ENCODE measurements at regions not wholly inside any gene's neighbourhood (a gene's known extent, or its start where the extent isn't known, plus 50 kb on each side); places are given as distances from the start of the nearest gene placed in this dataset.

GRCh38 chr20:7301807-7302206 lies 534.3 kb downstream of the BMP2 start:
- Histone ChIP-seq H3K36me3 (ENCODE audit: control insufficient read depth in 1 of 2, insufficient read depth in 2 of 2, low read length in 2 of 2) (no peaks in the 10 kb centered on the region), H3K9me3 (ENCODE audit: control insufficient read depth in 1 of 2, low read length in 2 of 2) (no peaks in the 10 kb centered on the region), H3K27me3 (ENCODE audit: low read depth, low read length) (no peaks in the 10 kb centered on the region), H3K4me3 (ENCODE audit: low read depth in 1 of 2, low read length in 2 of 2) (no peak overlapping the region), H3K27ac (ENCODE audit: low read length) (no peak overlapping the region), H3K4me1 (ENCODE audit: control insufficient read depth in 1 of 2, insufficient read depth in 2 of 2, low read length in 2 of 2) (no peaks in the 10 kb centered on the region)

- Histone ChIP-seq H3K27ac (ENCODE audit: low read length) (no peak overlapping the region), H3K27me3 (ENCODE audit: low read depth, low read length) (no peaks in the 10 kb centered on the region), H3K36me3 (ENCODE audit: control insufficient read depth in 1 of 2, insufficient read depth in 2 of 2, low read length in 2 of 2) (no peaks in the 10 kb centered on the region), H3K9me3 (ENCODE audit: control insufficient read depth in 1 of 2, low read length in 2 of 2) (no peaks in the 10 kb centered on the region), H3K4me3 (ENCODE audit: low read depth in 1 of 2, low read length in 2 of 2) (no peak overlapping the region), H3K4me1 (ENCODE audit: control insufficient read depth in 1 of 2, insufficient read depth in 2 of 2, low read length in 2 of 2) (no peaks in the 10 kb centered on the region)
Measured at GRCh38 chr20:7302250-7302649, 534.8 kb downstream of the BMP2 start.

GRCh38 chr20:7305976-7306375 lies 538.5 kb downstream of the BMP2 start:
- no peak overlapping the region for H3K4me3 ChIP-seq (ENCODE audit: low read depth in 1 of 2, low read length in 2 of 2)
- H3K4me1 ChIP-seq (ENCODE audit: control insufficient read depth in 1 of 2, insufficient read depth in 2 of 2, low read length in 2 of 2), result no peaks in the 10 kb centered on the region
- H3K27me3 ChIP-seq (ENCODE audit: low read depth, low read length), result no peaks in the 10 kb centered on the region
- H3K27ac ChIP-seq (ENCODE audit: low read length), result no peak overlapping the region
- no peaks in the 10 kb centered on the region for H3K9me3 ChIP-seq (ENCODE audit: control insufficient read depth in 1 of 2, low read length in 2 of 2)
- H3K36me3 ChIP-seq (ENCODE audit: control insufficient read depth in 1 of 2, insufficient read depth in 2 of 2, low read length in 2 of 2), result no peaks in the 10 kb centered on the region

GRCh38 chr20:7308163-7308562 lies 540.7 kb downstream of the BMP2 start:
- Histone ChIP-seq H3K9me3 (ENCODE audit: control insufficient read depth in 1 of 2, low read length in 2 of 2) (no peaks in the 10 kb centered on the region), H3K27me3 (ENCODE audit: low read depth, low read length) (no peaks in the 10 kb centered on the region), H3K4me1 (ENCODE audit: control insufficient read depth in 1 of 2, insufficient read depth in 2 of 2, low read length in 2 of 2) (no peaks in the 10 kb centered on the region), H3K4me3 (ENCODE audit: low read depth in 1 of 2, low read length in 2 of 2) (no peak overlapping the region), H3K36me3 (ENCODE audit: control insufficient read depth in 1 of 2, insufficient read depth in 2 of 2, low read length in 2 of 2) (no peaks in the 10 kb centered on the region), H3K27ac (ENCODE audit: low read length) (no peak overlapping the region)

GRCh38 chr20:7313047-7313446 lies 545.6 kb downstream of the BMP2 start:
- Histone ChIP-seq H3K36me3 (ENCODE audit: control insufficient read depth in 1 of 2, insufficient read depth in 2 of 2, low read length in 2 of 2) (no peaks in the 10 kb centered on the region), H3K27ac (ENCODE audit: low read length) (no peak overlapping the region), H3K9me3 (ENCODE audit: control insufficient read depth in 1 of 2, low read length in 2 of 2) (no peaks in the 10 kb centered on the region), H3K4me3 (ENCODE audit: low read depth in 1 of 2, low read length in 2 of 2) (no peak overlapping the region), H3K4me1 (ENCODE audit: control insufficient read depth in 1 of 2, insufficient read depth in 2 of 2, low read length in 2 of 2) (no peaks in the 10 kb centered on the region), H3K27me3 (ENCODE audit: low read depth, low read length) (no peaks in the 10 kb centered on the region)

GRCh38 chr20:7323957-7324356 lies 556.5 kb downstream of the BMP2 start:
- no peak overlapping the region for H3K4me3 ChIP-seq (ENCODE audit: low read depth in 1 of 2, low read length in 2 of 2)
- H3K27me3 ChIP-seq (ENCODE audit: low read depth, low read length), result no peaks in the 10 kb centered on the region
- no peak overlapping the region for H3K27ac ChIP-seq (ENCODE audit: low read length)
- no peaks in the 10 kb centered on the region for H3K4me1 ChIP-seq (ENCODE audit: control insufficient read depth in 1 of 2, insufficient read depth in 2 of 2, low read length in 2 of 2)
- no peaks in the 10 kb centered on the region for H3K9me3 ChIP-seq (ENCODE audit: control insufficient read depth in 1 of 2, low read length in 2 of 2)
- no peaks in the 10 kb centered on the region for H3K36me3 ChIP-seq (ENCODE audit: control insufficient read depth in 1 of 2, insufficient read depth in 2 of 2, low read length in 2 of 2)

GRCh38 chr20:7327810-7328209 lies 560.3 kb downstream of the BMP2 start:
- H3K9me3 ChIP-seq (ENCODE audit: control insufficient read depth in 1 of 2, low read length in 2 of 2), result no peaks in the 10 kb centered on the region
- H3K4me1 ChIP-seq (ENCODE audit: control insufficient read depth in 1 of 2, insufficient read depth in 2 of 2, low read length in 2 of 2), result no peaks in the 10 kb centered on the region
- H3K36me3 ChIP-seq (ENCODE audit: control insufficient read depth in 1 of 2, insufficient read depth in 2 of 2, low read length in 2 of 2), result no peaks in the 10 kb centered on the region
- H3K27me3 ChIP-seq (ENCODE audit: low read depth, low read length), result no peaks in the 10 kb centered on the region
- H3K4me3 ChIP-seq (ENCODE audit: low read depth in 1 of 2, low read length in 2 of 2), result no peak overlapping the region
- H3K27ac ChIP-seq (ENCODE audit: low read length), result no peak overlapping the region

GRCh38 chr20:7330850-7331249 lies 563.4 kb downstream of the BMP2 start:
- H3K9me3 ChIP-seq (ENCODE audit: control insufficient read depth in 1 of 2, low read length in 2 of 2), result no peaks in the 10 kb centered on the region
- no peak overlapping the region for H3K4me3 ChIP-seq (ENCODE audit: low read depth in 1 of 2, low read length in 2 of 2)
- no peaks in the 10 kb centered on the region for H3K27me3 ChIP-seq (ENCODE audit: low read depth, low read length)
- no peak overlapping the region for H3K27ac ChIP-seq (ENCODE audit: low read length)
- no peaks in the 10 kb centered on the region for H3K4me1 ChIP-seq (ENCODE audit: control insufficient read depth in 1 of 2, insufficient read depth in 2 of 2, low read length in 2 of 2)
- no peaks in the 10 kb centered on the region for H3K36me3 ChIP-seq (ENCODE audit: control insufficient read depth in 1 of 2, insufficient read depth in 2 of 2, low read length in 2 of 2)

- Histone ChIP-seq H3K27ac (ENCODE audit: low read length) (no peak overlapping the region), H3K4me3 (ENCODE audit: low read depth in 1 of 2, low read length in 2 of 2) (no peak overlapping the region), H3K4me1 (ENCODE audit: control insufficient read depth in 1 of 2, insufficient read depth in 2 of 2, low read length in 2 of 2) (no peaks in the 10 kb centered on the region), H3K9me3 (ENCODE audit: control insufficient read depth in 1 of 2, low read length in 2 of 2) (no peaks in the 10 kb centered on the region), H3K27me3 (ENCODE audit: low read depth, low read length) (no peaks in the 10 kb centered on the region), H3K36me3 (ENCODE audit: control insufficient read depth in 1 of 2, insufficient read depth in 2 of 2, low read length in 2 of 2) (no peaks in the 10 kb centered on the region)
Measured at GRCh38 chr20:7332169-7332568, 564.7 kb downstream of the BMP2 start.

GRCh38 chr20:7333841-7334240 lies 566.4 kb downstream of the BMP2 start:
- Histone ChIP-seq H3K27ac (ENCODE audit: low read length) (no peak overlapping the region), H3K4me1 (ENCODE audit: control insufficient read depth in 1 of 2, insufficient read depth in 2 of 2, low read length in 2 of 2) (no peaks in the 10 kb centered on the region), H3K4me3 (ENCODE audit: low read depth in 1 of 2, low read length in 2 of 2) (no peak overlapping the region), H3K9me3 (ENCODE audit: control insufficient read depth in 1 of 2, low read length in 2 of 2) (no peaks in the 10 kb centered on the region), H3K27me3 (ENCODE audit: low read depth, low read length) (no peaks in the 10 kb centered on the region), H3K36me3 (ENCODE audit: control insufficient read depth in 1 of 2, insufficient read depth in 2 of 2, low read length in 2 of 2) (no peaks in the 10 kb centered on the region)

- Histone ChIP-seq H3K27ac (ENCODE audit: low read length) (no peak overlapping the region), H3K4me1 (ENCODE audit: control insufficient read depth in 1 of 2, insufficient read depth in 2 of 2, low read length in 2 of 2) (no peaks in the 10 kb centered on the region), H3K36me3 (ENCODE audit: control insufficient read depth in 1 of 2, insufficient read depth in 2 of 2, low read length in 2 of 2) (no peaks in the 10 kb centered on the region), H3K9me3 (ENCODE audit: control insufficient read depth in 1 of 2, low read length in 2 of 2) (no peaks in the 10 kb centered on the region), H3K27me3 (ENCODE audit: low read depth, low read length) (no peaks in the 10 kb centered on the region), H3K4me3 (ENCODE audit: low read depth in 1 of 2, low read length in 2 of 2) (no peak overlapping the region)
Measured at GRCh38 chr20:7346026-7346425, 578.5 kb downstream of the BMP2 start.

GRCh38 chr20:7346562-7346961 lies 579.1 kb downstream of the BMP2 start:
- Histone ChIP-seq H3K36me3 (ENCODE audit: control insufficient read depth in 1 of 2, insufficient read depth in 2 of 2, low read length in 2 of 2) (no peaks in the 10 kb centered on the region), H3K4me1 (ENCODE audit: control insufficient read depth in 1 of 2, insufficient read depth in 2 of 2, low read length in 2 of 2) (no peaks in the 10 kb centered on the region), H3K27ac (ENCODE audit: low read length) (no peak overlapping the region), H3K27me3 (ENCODE audit: low read depth, low read length) (no peaks in the 10 kb centered on the region), H3K9me3 (ENCODE audit: control insufficient read depth in 1 of 2, low read length in 2 of 2) (no peaks in the 10 kb centered on the region), H3K4me3 (ENCODE audit: low read depth in 1 of 2, low read length in 2 of 2) (no peak overlapping the region)
